Activated CD8-positive, alpha-beta memory T cell treated with anti-CD3 and anti-CD28 coated beads, Interleukin-2, amount 50 U/mL, for 4 hours (primary cell): ENCODE measurements at regions not wholly inside any gene's neighbourhood (a gene's known extent, or its start where the extent isn't known, plus 50 kb on each side); places are given as distances from the start of the nearest gene placed in this dataset.
"Not testable (repeated sequence)": the region's sequence is repeated elsewhere in the genome, so short reads cannot be mapped to it uniquely, and the experiment has no call there.

Experiments
- DNase-seq: peaks from one replicate; pipeline ENCODE4 v3.0.0-alpha.2; 2020

- DNase-seq = no peak
Observed at GRCh38 chr11:45000918-45001317, 50.2 kb upstream of the TP53I11 start.

- DNase-seq = no peak
Observed at GRCh38 chr11:45001466-45002165, 50.9 kb upstream of the TP53I11 start.

GRCh38 chr11:45005106-45005505 is 54.4 kb upstream of the TP53I11 start:
- DNase-seq = no peak

GRCh38 chr11:45007011-45007410 is 56.3 kb upstream of the TP53I11 start:
- no peak for DNase-seq

- not testable (repeated sequence) for DNase-seq
Observed at GRCh38 chr11:45015983-45016382, 65.3 kb upstream of the TP53I11 start.

GRCh38 chr11:45016446-45016845 is 65.8 kb upstream of the TP53I11 start:
- not testable (repeated sequence) for DNase-seq

GRCh38 chr11:45017329-45017728 is 66.6 kb upstream of the TP53I11 start:
- no peak for DNase-seq

GRCh38 chr11:45021001-45021400 is 70.3 kb upstream of the TP53I11 start:
- no peak for DNase-seq

- no peak for DNase-seq
Observed at GRCh38 chr11:45021692-45022141, 71.0 kb upstream of the TP53I11 start.

GRCh38 chr11:45022294-45023064 is 71.8 kb upstream of the TP53I11 start:
- no peak for DNase-seq

- no peak for DNase-seq
Observed at GRCh38 chr11:45023065-45023365, 72.3 kb upstream of the TP53I11 start.

GRCh38 chr11:45024316-45024715 is 73.6 kb upstream of the TP53I11 start:
- no peak for DNase-seq

GRCh38 chr11:45024846-45025588 is 74.3 kb upstream of the TP53I11 start:
- DNase-seq = no peak

- no peak for DNase-seq
Observed at GRCh38 chr11:45025716-45026492, 75.2 kb upstream of the TP53I11 start.

GRCh38 chr11:45026835-45027234 is 76.2 kb upstream of the TP53I11 start:
- no peak for DNase-seq

- DNase-seq = no peak
Observed at GRCh38 chr11:45027312-45027711, 76.6 kb upstream of the TP53I11 start.

GRCh38 chr11:45028911-45029682 is 78.4 kb upstream of the TP53I11 start:
- no peak for DNase-seq

GRCh38 chr11:45030778-45031177 is 80.1 kb upstream of the TP53I11 start:
- DNase-seq = no peak

GRCh38 chr11:45031912-45032519 is 81.3 kb upstream of the TP53I11 start:
- no peak for DNase-seq

GRCh38 chr11:45035413-45035812 is 84.7 kb upstream of the TP53I11 start:
- no peak for DNase-seq

- DNase-seq = no peak
Observed at GRCh38 chr11:45036010-45036409, 85.3 kb upstream of the TP53I11 start.

- no peak for DNase-seq
Observed at GRCh38 chr11:45036733-45037132, 86.0 kb upstream of the TP53I11 start.
